H9 (cell line): ENCODE measurements at regions not wholly inside any gene's neighbourhood (a gene's known extent, or its start where the extent isn't known, plus 50 kb on each side); places are given as distances from the start of the nearest gene placed in this dataset.

ENCODE experiments used
- DNase-seq: peaks from one replicate; pipeline ENCODE4 v3.0.0-alpha.2; 2017
- H2AFZ ChIP-seq: one replicate; pipeline ENCODE4 v1.6.1; 2013; ENCODE audit warnings: mild to moderate bottlenecking, low read length, control low read depth, moderate library complexity
- H2AK5ac ChIP-seq: 2 replicates; pipeline ENCODE4 v1.6.1; 2013; ENCODE audit warnings: low read length, control low read depth, mixed read lengths; ENCODE audit not compliant: insufficient read length
- H2BK120ac ChIP-seq: one replicate; pipeline ENCODE4 v1.6.1; 2013; ENCODE audit warnings: low read depth, mild to moderate bottlenecking, low read length, control low read depth, inconsistent platforms; ENCODE audit not compliant: poor library complexity, severe bottlenecking
- H2BK12ac ChIP-seq: 2 replicates; pipeline ENCODE4 v1.6.1; 2013; ENCODE audit warnings: low read length, control low read depth, mixed read lengths, low read depth; ENCODE audit not compliant: insufficient read length
- H2BK15ac ChIP-seq: 2 replicates; pipeline ENCODE4 v1.6.1; 2013; ENCODE audit warnings: low read depth, low read length, control low read depth
- H2BK20ac ChIP-seq: one replicate; pipeline ENCODE4 v1.6.1; 2013; ENCODE audit warnings: low read depth, mild to moderate bottlenecking, low read length, control low read depth, inconsistent platforms; ENCODE audit not compliant: poor library complexity, severe bottlenecking
- H2BK5ac ChIP-seq: 2 replicates; pipeline ENCODE4 v1.6.1; 2013; ENCODE audit warnings: low read length, control low read depth, mixed read lengths; ENCODE audit not compliant: insufficient read length
- H3K14ac ChIP-seq: 2 replicates; pipeline ENCODE4 v1.6.1; 2013; ENCODE audit warnings: low read length, control low read depth; ENCODE audit not compliant: insufficient read depth
- H3K18ac ChIP-seq: 2 replicates; pipeline ENCODE4 v1.6.1; 2013; ENCODE audit warnings: low read depth, mild to moderate bottlenecking, mixed read lengths, low read length, control low read depth; ENCODE audit not compliant: insufficient read length
- H3K23ac ChIP-seq: 2 replicates; pipeline ENCODE4 v1.6.1; 2013; ENCODE audit warnings: low read length, control low read depth, mixed read lengths, low read depth; ENCODE audit not compliant: insufficient read length
- H3K23me2 ChIP-seq: 2 replicates; pipeline ENCODE4 v1.6.1; 2013; ENCODE audit warnings: low read depth, mild to moderate bottlenecking, mixed read lengths, low read length, control low read depth; ENCODE audit not compliant: insufficient read length, poor library complexity, severe bottlenecking
- H3K27ac ChIP-seq: 2 replicates; pipeline ENCODE4 v1.5.1; 2013; ENCODE audit warnings: low read length, control low read depth, mixed read lengths, low read depth; ENCODE audit not compliant: insufficient read length
- H3K27me3 ChIP-seq: 2 replicates; pipeline ENCODE4 v1.6.1; 2013; ENCODE audit warnings: low read length, control low read depth, inconsistent platforms; ENCODE audit not compliant: insufficient read depth
- H3K4ac ChIP-seq: 2 replicates; pipeline ENCODE4 v1.6.1; 2013; ENCODE audit warnings: low read depth, mild to moderate bottlenecking, control low read depth, inconsistent platforms, low read length, moderate library complexity
- H3K4me1 ChIP-seq: 2 replicates; pipeline ENCODE4 v1.6.1; 2013; ENCODE audit warnings: low read length, control low read depth, inconsistent platforms; ENCODE audit not compliant: insufficient read depth
- H3K4me2 ChIP-seq: 2 replicates; pipeline ENCODE4 v1.6.1; 2013; ENCODE audit warnings: low read length, control low read depth, mixed read lengths; ENCODE audit not compliant: insufficient read length, insufficient read depth
- H3K56ac ChIP-seq: 2 replicates; pipeline ENCODE4 v1.6.1; 2013; ENCODE audit warnings: low read depth, mild to moderate bottlenecking, mixed read lengths, low read length, control low read depth; ENCODE audit not compliant: insufficient read length
- H3K79me1 ChIP-seq: 2 replicates; pipeline ENCODE4 v1.6.1; 2013; ENCODE audit warnings: low read depth, mild to moderate bottlenecking, moderate library complexity, low read length, control low read depth, inconsistent platforms; ENCODE audit not compliant: insufficient read depth, poor library complexity, severe bottlenecking
- H3K79me2 ChIP-seq: 2 replicates; pipeline ENCODE4 v1.6.1; 2013; ENCODE audit warnings: low read length, control low read depth, inconsistent platforms; ENCODE audit not compliant: insufficient read depth
- H3K9ac ChIP-seq: 2 replicates; pipeline ENCODE4 v1.6.1; 2013; ENCODE audit warnings: low read length, control low read depth, mixed read lengths; ENCODE audit not compliant: insufficient read length; ENCODE audit errors: extremely low read depth
- H3K9me3 ChIP-seq: one replicate; pipeline ENCODE4 v1.6.1; 2013; ENCODE audit warnings: low read depth, low read length, inconsistent platforms; ENCODE audit not compliant: control insufficient read depth
- H3T11ph ChIP-seq: one replicate; pipeline ENCODE4 v1.6.1; 2013; ENCODE audit warnings: mild to moderate bottlenecking, low read length, control low read depth, inconsistent platforms
- H4K20me1 ChIP-seq: one replicate; pipeline ENCODE4 v1.6.1; 2013; ENCODE audit not compliant: control insufficient read depth, insufficient read length, insufficient read depth
- H4K5ac ChIP-seq: 2 replicates; pipeline ENCODE4 v1.6.1; 2013; ENCODE audit warnings: low read depth, mild to moderate bottlenecking, mixed read lengths, low read length, control low read depth; ENCODE audit not compliant: insufficient read length
- H4K8ac ChIP-seq: replicated peaks from 2 replicates; pipeline ENCODE4 v1.6.1; 2013; ENCODE audit warnings: low read length, control low read depth, mixed read lengths, low read depth; ENCODE audit not compliant: insufficient read length
- H4K91ac ChIP-seq: 2 replicates; pipeline ENCODE4 v1.6.1; 2013; ENCODE audit warnings: low read depth, mild to moderate bottlenecking, moderate library complexity, mixed read lengths, low read length, control low read depth; ENCODE audit not compliant: insufficient read length
- H3K27ac Mint-ChIP-seq, 3 experiments: 2 replicates in 2 of 3; 3 replicates in 1 of 3; pipeline ENCODE4 v1.8.0; 2020 to 2021; ENCODE audit warnings: mixed read lengths in 3 of 3, mild to moderate bottlenecking in 1 of 3, moderate library complexity in 1 of 3
- H3K27me3 Mint-ChIP-seq: 2 replicates; pipeline ENCODE4 v1.8.0; 2021; ENCODE audit warnings: low read depth, mild to moderate bottlenecking, moderate library complexity, mixed read lengths
- H3K36me3 Mint-ChIP-seq, 3 experiments: 2 replicates in 2 of 3; 3 replicates in 1 of 3; pipeline ENCODE4 v1.8.0; 2020 to 2021; ENCODE audit warnings: low read depth in 3 of 3, mixed read lengths in 3 of 3; ENCODE audit not compliant: insufficient read depth in 1 of 3
- H3K4me1 Mint-ChIP-seq, 2 experiments: 2 replicates each; pipeline ENCODE4 v1.8.0; 2020; ENCODE audit warnings: mixed read lengths in 2 of 2
- H3K4me3 Mint-ChIP-seq, 2 experiments: 2 replicates in 1 of 2; 3 replicates in 1 of 2; pipeline ENCODE4 v1.8.0; 2020 to 2021; ENCODE audit warnings: mild to moderate bottlenecking in 2 of 2, mixed read lengths in 2 of 2, moderate library complexity in 1 of 2
- H3K9me3 Mint-ChIP-seq, 2 experiments: 2 replicates in 1 of 2; 3 replicates in 1 of 2; pipeline ENCODE4 v1.8.0; 2020; ENCODE audit warnings: mild to moderate bottlenecking in 2 of 2, mixed read lengths in 2 of 2, moderate library complexity in 1 of 2
- CTCF ChIP-seq: fragments of 200-600 bp; sonication (generic); conservative IDR thresholded peaks from 3 replicates; pipeline ENCODE4 v1.8.0; 2021; ENCODE audit warnings: antibody characterized with exemption, mild to moderate bottlenecking
- WGBS: extraction: QIAGEN DNeasy Blood & Tissue Kit; methylation state at CpG from one replicate; pipeline ENCODE4 v1.1.7; 2013; ENCODE audit warnings: missing lambda C conversion rate, low lambda C conversion rate, mixed read lengths; ENCODE audit not compliant: insufficient read length; ENCODE audit errors: extremely low coverage; 5-methylcytosine and 5-hydroxymethylcytosine counted together

GRCh38 chr4:175033162-175033561 is 115.0 kb downstream of the ADAM29 start:
- no peak overlapping the region for H2AFZ ChIP-seq
- H3K56ac ChIP-seq = no peak overlapping the region
- H3K18ac ChIP-seq = no peak overlapping the region
- no peak overlapping the region for H2BK12ac ChIP-seq
- no peaks in the 10 kb centered on the region for H4K20me1 ChIP-seq
- H3K23me2 ChIP-seq = no peaks in the 10 kb centered on the region
- no peak overlapping the region for H4K8ac ChIP-seq
- H3K79me2 ChIP-seq = no peaks in the 10 kb centered on the region
- no peak overlapping the region for H4K91ac ChIP-seq
- H3K27me3 ChIP-seq = no peaks in the 10 kb centered on the region
- Mint-ChIP-seq H3K27me3 (no peaks in the 10 kb centered on the region), H3K4me3 (no peak overlapping the region), H3K4me1 (peaks cover 29 to 30% of the 10 kb centered on the region in 2 experiments), H3K36me3 (peaks cover 31 to 50% (median 41%) of the 10 kb centered on the region in 3 experiments), H3K9me3 (peaks cover 37 to 46% of the 10 kb centered on the region in 2 experiments), H3K27ac (peak overlapping the region; percentile 91 to 94 (median 93); a peak in 6 of 7 replicates)
- WGBS = no CpG with 5 or more reads among the region's 1 CpG
- no peaks in the 10 kb centered on the region for H3K4me1 ChIP-seq
- no peak overlapping the region for H3K27ac ChIP-seq
- H3K79me1 ChIP-seq = no peaks in the 10 kb centered on the region
- no peak overlapping the region for H2BK20ac ChIP-seq
- H3K9me3 ChIP-seq = peaks cover 7% of the 10 kb centered on the region
- H2BK5ac ChIP-seq = no peak overlapping the region
- H3K4me2 ChIP-seq = no peak overlapping the region
- no peak overlapping the region for H3K14ac ChIP-seq
- H2BK15ac ChIP-seq = no peak overlapping the region
- H4K5ac ChIP-seq = no peak overlapping the region
- no peak overlapping the region for H3K4ac ChIP-seq
- H3K23ac ChIP-seq = no peak overlapping the region
- no peak overlapping the region for H3T11ph ChIP-seq
- H2BK120ac ChIP-seq = no peak overlapping the region
- no peak for DNase-seq
- H2AK5ac ChIP-seq = no peak overlapping the region
- H3K9ac ChIP-seq = no peak overlapping the region
- TF ChIP-seq CTCF = no peak
